ENCODE measurements at regions not wholly inside any gene's neighbourhood (a gene's known extent, or its start where the extent isn't known, plus 50 kb on each side); places are given as distances from the start of the nearest gene placed in this dataset.
"Not testable (repeated sequence)": the region's sequence is repeated elsewhere in the genome, so short reads cannot be mapped to it uniquely, and the experiment has no call there.

DNA sequence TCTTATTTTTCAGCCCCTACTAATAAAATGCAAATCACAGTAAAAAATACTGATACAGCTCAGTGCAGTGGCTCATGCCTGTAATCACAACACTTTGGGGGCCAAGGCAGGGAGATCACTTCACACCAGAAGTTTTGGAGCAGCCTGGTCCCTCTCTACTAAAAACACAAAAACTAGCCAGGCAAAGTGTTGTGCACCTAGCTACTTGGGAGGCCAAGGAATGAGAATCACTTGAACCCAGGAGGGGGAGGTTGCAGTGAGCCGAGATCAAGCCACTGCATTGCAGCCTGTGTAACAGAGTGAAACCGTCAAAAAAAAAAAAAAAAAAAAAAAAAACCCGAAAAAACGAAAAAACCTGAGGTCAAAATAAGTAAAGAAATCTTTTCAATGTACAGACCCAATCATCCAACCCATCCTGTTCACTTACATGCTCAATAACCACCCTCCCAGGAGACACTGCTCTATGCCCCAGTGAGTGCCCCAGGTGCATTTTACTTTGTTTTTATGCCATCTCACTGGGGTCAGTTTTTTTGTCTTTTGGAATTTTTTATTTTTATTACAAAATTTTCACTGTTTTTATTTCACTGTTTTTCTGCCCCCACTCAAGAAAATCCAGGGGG, 107.0 kb downstream of the ZNF486 start:
- Histone ChIP-seq H2BK5ac (ENCODE audit: low read length) (no peak overlapping the region), H3K9me3 (replicated peaks in 1 of 2; ENCODE audit: control insufficient read depth in 2 of 2, insufficient read depth in 1 of 2, low read depth in 1 of 2, low read length in 2 of 2) (no peaks in the 10 kb centered on the region), H2BK120ac (ENCODE audit: low read depth, low read length) (no peak overlapping the region), H3K18ac (ENCODE audit: low read length) (no peak overlapping the region), H3K23ac (ENCODE audit: low read depth, low read length, poor library complexity) (no peak overlapping the region), H2AK5ac (ENCODE audit: low read depth, low read length) (no peak overlapping the region), H3K4me2 (ENCODE audit: insufficient read depth, low read length, poor library complexity, severe bottlenecking) (no peak overlapping the region), H3K4ac (ENCODE audit: low read length) (no peak overlapping the region), H3K9ac (ENCODE audit: low read depth, low read length, poor library complexity) (no peak overlapping the region), H3K36me3 (replicated peaks in 1 of 2; ENCODE audit: control insufficient read depth in 2 of 2, insufficient read depth in 2 of 2, low read length in 2 of 2) (no peaks in the 10 kb centered on the region), H3K14ac (ENCODE audit: low read length) (no peak overlapping the region), H4K8ac (ENCODE audit: low read depth, low read length) (no peak overlapping the region), H3K4me3 (ENCODE audit: low read length in 2 of 2) (no peak overlapping the region), H3K27me3 (ENCODE audit: control insufficient read depth in 3 of 3, insufficient read depth in 3 of 3, low read depth in 1 of 3, low read length in 3 of 3) (no peaks in the 10 kb centered on the region), H2BK15ac (ENCODE audit: low read length) (no peak overlapping the region), H3K27ac (replicated peaks; ENCODE audit: low read length) (no peak overlapping the region), H4K91ac (ENCODE audit: low read depth, low read length, poor library complexity) (no peak overlapping the region), H3K79me1 (ENCODE audit: low read depth, low read length) (no peaks in the 10 kb centered on the region), H2BK12ac (ENCODE audit: low read length) (no peak overlapping the region), H3K4me1 (ENCODE audit: control insufficient read depth in 2 of 2, insufficient read depth in 1 of 2, low read depth in 1 of 2, low read length in 2 of 2) (no peaks in the 10 kb centered on the region), H2AFZ (ENCODE audit: low read length) (no peak overlapping the region)
- DNase-seq (ENCODE audit: low spot score), result no peak
- no CpG with 5 or more reads among the region's 4 CpGs for WGBS, 2 donors (ENCODE audit: extremely low coverage in 2 of 2, insufficient read length in 2 of 2, insufficient replicate concordance in 1 of 2)

GRCh38 chr19:20273376-20273775, 106.4 kb downstream of the ZNF486 start:
- H2BK5ac ChIP-seq (ENCODE audit: low read length), result no peak overlapping the region
- no CpG with 5 or more reads among the region's 3 CpGs for WGBS, 2 donors (ENCODE audit: extremely low coverage in 2 of 2, insufficient read length in 2 of 2, insufficient replicate concordance in 1 of 2)

DNA sequence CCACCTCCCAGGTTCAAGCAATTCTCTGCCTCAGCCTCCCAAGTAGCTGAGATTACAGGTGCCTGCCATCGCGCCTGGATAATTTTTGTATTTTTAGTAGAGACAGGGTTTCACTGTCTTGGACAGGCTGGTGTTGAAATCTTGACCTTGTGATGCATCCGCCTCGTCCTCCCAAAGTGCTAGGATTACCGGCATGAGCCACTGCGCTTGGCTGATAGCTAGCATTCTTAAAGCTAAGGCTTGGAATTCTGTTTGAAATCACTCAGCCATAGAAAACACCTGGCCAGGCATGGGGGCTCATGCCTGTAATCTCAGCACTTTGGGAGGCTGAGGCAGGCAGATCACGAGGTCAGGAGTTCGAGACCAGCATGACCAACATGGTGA, 105.6 kb downstream of the ZNF486 start:
- not testable (repeated sequence) for H3K9ac ChIP-seq (ENCODE audit: low read depth, low read length, poor library complexity)

More at GRCh38 chr19:20273376-20273775, 106.4 kb downstream of the ZNF486 start:
- Histone ChIP-seq H3K23ac (ENCODE audit: low read depth, low read length, poor library complexity) (no peak overlapping the region), H3K4ac (ENCODE audit: low read length) (no peak overlapping the region), H3K27me3 (ENCODE audit: control insufficient read depth in 3 of 3, insufficient read depth in 3 of 3, low read depth in 1 of 3, low read length in 3 of 3) (no peaks in the 10 kb centered on the region), H3K18ac (ENCODE audit: low read length) (no peak overlapping the region), H2AFZ (ENCODE audit: low read length) (no peak overlapping the region), H2AK5ac (ENCODE audit: low read depth, low read length) (no peak overlapping the region), H2BK15ac (ENCODE audit: low read length) (no peak overlapping the region), H3K79me1 (ENCODE audit: low read depth, low read length) (no peaks in the 10 kb centered on the region), H3K4me1 (ENCODE audit: control insufficient read depth in 2 of 2, insufficient read depth in 1 of 2, low read depth in 1 of 2, low read length in 2 of 2) (no peaks in the 10 kb centered on the region), H4K91ac (ENCODE audit: low read depth, low read length, poor library complexity) (no peak overlapping the region), H3K14ac (ENCODE audit: low read length) (no peak overlapping the region), H3K4me2 (ENCODE audit: insufficient read depth, low read length, poor library complexity, severe bottlenecking) (no peak overlapping the region), H3K4me3 (ENCODE audit: low read length in 2 of 2) (no peak overlapping the region), H3K36me3 (replicated peaks in 1 of 2; ENCODE audit: control insufficient read depth in 2 of 2, insufficient read depth in 2 of 2, low read length in 2 of 2) (no peaks in the 10 kb centered on the region), H4K8ac (ENCODE audit: low read depth, low read length) (no peak overlapping the region), H3K9me3 (replicated peaks in 1 of 2; ENCODE audit: control insufficient read depth in 2 of 2, insufficient read depth in 1 of 2, low read depth in 1 of 2, low read length in 2 of 2) (no peaks in the 10 kb centered on the region), H2BK12ac (ENCODE audit: low read length) (no peak overlapping the region), H3K9ac (ENCODE audit: low read depth, low read length, poor library complexity) (no peak overlapping the region), H3K27ac (replicated peaks; ENCODE audit: low read length) (no peak overlapping the region), H2BK120ac (ENCODE audit: low read depth, low read length) (no peak overlapping the region)
- DNase-seq (ENCODE audit: low spot score), result no peak

DNA sequence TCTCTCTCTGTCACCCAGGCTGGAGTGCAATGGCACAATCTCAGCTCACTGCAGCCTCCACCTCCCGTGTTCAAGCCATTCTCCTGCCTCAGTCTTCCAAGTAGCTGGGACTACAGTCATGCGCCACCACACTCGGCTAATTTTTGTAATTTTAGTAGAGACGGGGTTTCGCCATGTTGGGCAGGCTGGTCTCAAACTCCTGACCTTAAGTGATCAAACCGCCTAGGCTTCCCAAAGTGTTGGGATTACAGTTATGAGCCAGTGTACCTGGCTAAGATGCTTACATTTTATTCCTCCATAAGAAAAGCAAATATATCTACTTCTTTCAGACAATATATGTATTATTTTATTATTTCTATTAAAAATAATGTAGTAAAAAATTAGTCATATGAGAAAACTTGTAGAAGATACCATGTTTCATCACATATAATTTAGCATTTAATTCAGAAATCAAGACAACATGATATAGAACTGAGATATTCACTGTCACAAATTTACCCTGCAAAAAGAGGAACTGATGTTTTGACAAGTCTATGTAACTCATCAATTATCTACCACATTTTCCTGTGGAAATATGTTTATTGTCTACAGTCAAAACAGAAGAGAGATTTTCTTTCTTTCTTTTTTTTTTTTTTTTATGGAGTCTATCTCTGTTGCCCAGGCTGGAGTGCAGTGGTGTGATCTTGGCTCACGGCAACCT, 105.1 kb downstream of the ZNF486 start:
- not testable (repeated sequence) for H3K27ac ChIP-seq (replicated peaks; ENCODE audit: low read length); H3K4ac ChIP-seq (ENCODE audit: low read length); H3K9ac ChIP-seq (ENCODE audit: low read depth, low read length, poor library complexity); H2BK12ac ChIP-seq (ENCODE audit: low read length); H4K91ac ChIP-seq (ENCODE audit: low read depth, low read length, poor library complexity); H3K4me2 ChIP-seq (ENCODE audit: insufficient read depth, low read length, poor library complexity, severe bottlenecking); H2BK5ac ChIP-seq (ENCODE audit: low read length); H2BK15ac ChIP-seq (ENCODE audit: low read length); H4K8ac ChIP-seq (ENCODE audit: low read depth, low read length); H3K4me1 ChIP-seq (ENCODE audit: control insufficient read depth in 2 of 2, insufficient read depth in 1 of 2, low read depth in 1 of 2, low read length in 2 of 2); H3K36me3 ChIP-seq (replicated peaks in 1 of 2; ENCODE audit: control insufficient read depth in 2 of 2, insufficient read depth in 2 of 2, low read length in 2 of 2); H3K4me3 ChIP-seq (ENCODE audit: low read length in 2 of 2); H3K9me3 ChIP-seq (replicated peaks in 1 of 2; ENCODE audit: control insufficient read depth in 2 of 2, insufficient read depth in 1 of 2, low read depth in 1 of 2, low read length in 2 of 2); H3K23ac ChIP-seq (ENCODE audit: low read depth, low read length, poor library complexity); H3K14ac ChIP-seq (ENCODE audit: low read length); H2AK5ac ChIP-seq (ENCODE audit: low read depth, low read length); H3K27me3 ChIP-seq (ENCODE audit: control insufficient read depth in 3 of 3, insufficient read depth in 3 of 3, low read depth in 1 of 3, low read length in 3 of 3); H2AFZ ChIP-seq (ENCODE audit: low read length); H3K79me1 ChIP-seq (ENCODE audit: low read depth, low read length); DNase-seq (ENCODE audit: low spot score); H2BK120ac ChIP-seq (ENCODE audit: low read depth, low read length); H3K18ac ChIP-seq (ENCODE audit: low read length)
- no CpG with 5 or more reads among the region's 7 CpGs for WGBS, 2 donors (ENCODE audit: extremely low coverage in 2 of 2, insufficient read length in 2 of 2, insufficient replicate concordance in 1 of 2)

More for the DNA sequence above, 105.6 kb downstream of the ZNF486 start:
- H2AK5ac ChIP-seq (ENCODE audit: low read depth, low read length); H3K4me3 ChIP-seq (ENCODE audit: low read length in 2 of 2); H3K4me1 ChIP-seq (ENCODE audit: control insufficient read depth in 2 of 2, insufficient read depth in 1 of 2, low read depth in 1 of 2, low read length in 2 of 2); H2BK5ac ChIP-seq (ENCODE audit: low read length); H2AFZ ChIP-seq (ENCODE audit: low read length); H4K8ac ChIP-seq (ENCODE audit: low read depth, low read length); H3K18ac ChIP-seq (ENCODE audit: low read length); H3K79me1 ChIP-seq (ENCODE audit: low read depth, low read length); H2BK15ac ChIP-seq (ENCODE audit: low read length); H3K9me3 ChIP-seq (replicated peaks in 1 of 2; ENCODE audit: control insufficient read depth in 2 of 2, insufficient read depth in 1 of 2, low read depth in 1 of 2, low read length in 2 of 2); H4K91ac ChIP-seq (ENCODE audit: low read depth, low read length, poor library complexity); H3K27me3 ChIP-seq (ENCODE audit: control insufficient read depth in 3 of 3, insufficient read depth in 3 of 3, low read depth in 1 of 3, low read length in 3 of 3); H3K23ac ChIP-seq (ENCODE audit: low read depth, low read length, poor library complexity); H3K27ac ChIP-seq (replicated peaks; ENCODE audit: low read length); H3K4me2 ChIP-seq (ENCODE audit: insufficient read depth, low read length, poor library complexity, severe bottlenecking); H2BK120ac ChIP-seq (ENCODE audit: low read depth, low read length); H3K4ac ChIP-seq (ENCODE audit: low read length); H3K14ac ChIP-seq (ENCODE audit: low read length); DNase-seq (ENCODE audit: low spot score); H2BK12ac ChIP-seq (ENCODE audit: low read length); H3K36me3 ChIP-seq (replicated peaks in 1 of 2; ENCODE audit: control insufficient read depth in 2 of 2, insufficient read depth in 2 of 2, low read length in 2 of 2): not testable (repeated sequence)
- no CpG with 5 or more reads among the region's 8 CpGs for WGBS, 2 donors (ENCODE audit: extremely low coverage in 2 of 2, insufficient read length in 2 of 2, insufficient replicate concordance in 1 of 2)

Data from neuronal stem cell (in vitro differentiated cells).